Ramos (cell line): ENCODE measurements at regions not wholly inside any gene's neighbourhood (a gene's known extent, or its start where the extent isn't known, plus 50 kb on each side); places are given as distances from the start of the nearest gene placed in this dataset.

Source experiments
- in situ Hi-C: fragments of 300-500 bp; cut with MboI; formaldehyde crosslinking; loops from one replicate; pipeline ENCODE4 v1.14.3; 2022; ENCODE audit warnings: low sequenced_read_pairs; ENCODE audit not compliant: unreplicated experiment

- in situ Hi-C loops = no loop called here
These were observed 345.5 kb upstream of the TRPC7 start for GRCh38 chr5:136710834-136711233.

- in situ Hi-C loops = no loop called here
These were observed 338.4 kb upstream of the TRPC7 start for GRCh38 chr5:136703706-136704105.

DNA sequence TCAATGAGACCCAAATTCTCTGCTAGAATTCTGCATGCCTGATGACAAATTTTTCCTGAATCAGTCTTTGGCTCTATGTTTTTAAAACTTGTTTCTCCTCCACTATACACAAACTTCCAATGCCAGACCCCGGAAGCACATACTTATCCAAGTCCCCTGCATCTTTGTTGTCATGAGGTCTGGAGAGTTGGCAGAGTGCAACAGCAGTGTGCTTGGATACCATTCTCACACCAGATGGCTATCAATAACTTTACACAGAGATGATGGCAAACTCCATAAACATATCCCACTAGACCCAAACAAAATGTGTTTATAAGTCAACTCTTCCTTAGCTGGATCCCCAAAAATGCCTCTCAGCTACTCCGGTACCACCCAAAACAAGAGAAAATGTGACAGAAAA, 337.7 kb upstream of the TRPC7 start:
- in situ Hi-C loops = no loop called here

- in situ Hi-C loops = no loop called here
These were observed 335.8 kb upstream of the TRPC7 start for GRCh38 chr5:136701191-136701590.

- in situ Hi-C loops = no loop called here
These were observed 334.3 kb upstream of the TRPC7 start for GRCh38 chr5:136699651-136700050.

DNA sequence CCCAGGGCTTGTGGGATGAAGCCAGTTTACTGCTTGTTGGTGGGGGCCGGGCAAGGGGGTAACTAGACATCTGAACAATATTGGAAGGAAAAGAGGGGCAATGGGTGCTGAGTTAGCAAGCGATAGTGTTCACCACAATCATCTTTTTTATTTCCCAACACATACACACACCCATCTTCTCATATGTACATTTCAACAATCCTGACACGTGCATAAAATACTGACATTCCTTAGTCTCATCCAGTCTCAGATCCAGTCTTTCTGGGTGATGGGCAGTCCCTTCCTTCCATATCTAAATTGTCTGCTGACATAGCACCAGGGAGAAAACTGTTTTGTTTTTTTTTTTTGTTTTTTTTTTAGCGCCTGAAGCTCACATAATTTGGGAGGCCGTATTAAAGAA, 333.6 kb upstream of the TRPC7 start:
- in situ Hi-C loops = no loop called here

GRCh38 chr5:136694258-136694657, 328.9 kb upstream of the TRPC7 start:
- in situ Hi-C loops = no loop called here

DNA sequence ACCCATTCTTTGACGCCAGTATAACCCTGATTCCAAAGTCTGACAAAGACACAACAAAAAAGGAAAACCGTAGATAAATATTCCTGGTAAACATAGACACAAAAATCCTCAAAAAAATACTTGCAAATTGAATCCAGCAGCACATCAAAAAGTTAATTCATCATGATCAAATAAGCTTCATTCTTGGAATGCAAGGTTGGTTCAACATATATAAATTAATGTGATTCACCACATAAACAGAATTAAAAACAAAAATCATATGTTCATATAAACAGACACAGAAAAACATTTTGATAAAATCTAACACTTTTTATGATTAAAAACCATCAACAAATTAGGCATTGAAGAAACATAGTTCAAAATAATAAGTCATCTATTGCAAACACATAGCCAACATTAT, 324.2 kb upstream of the TRPC7 start:
- in situ Hi-C loops = no loop called here

- in situ Hi-C loops = no loop called here
These were observed 321.0 kb upstream of the TRPC7 start for GRCh38 chr5:136686192-136686872.

GRCh38 chr5:136682986-136683385, 317.6 kb upstream of the TRPC7 start:
- in situ Hi-C loops = no loop called here

DNA sequence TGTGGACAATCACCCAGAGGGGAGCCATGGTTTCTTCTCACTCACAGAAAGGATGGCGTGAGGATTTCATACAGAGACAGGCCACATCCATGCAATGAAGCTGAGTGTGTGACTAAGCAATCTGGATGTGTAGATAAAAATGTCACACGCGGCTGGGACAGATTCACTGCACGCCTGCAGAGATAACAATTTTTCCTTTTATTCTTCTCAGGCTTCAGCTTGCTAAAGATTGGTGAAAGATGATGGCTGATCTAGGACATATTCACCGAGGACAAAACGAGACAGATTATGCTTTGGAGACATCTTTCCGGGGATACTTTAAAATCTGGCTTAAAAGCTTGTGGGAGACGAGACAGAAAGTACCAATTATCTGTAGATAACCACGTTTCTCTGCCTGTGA, 313.9 kb upstream of the TRPC7 start:
- in situ Hi-C loops = no loop called here

GRCh38 chr5:136677217-136677616, 311.9 kb upstream of the TRPC7 start:
- in situ Hi-C loops = no loop called here

DNA sequence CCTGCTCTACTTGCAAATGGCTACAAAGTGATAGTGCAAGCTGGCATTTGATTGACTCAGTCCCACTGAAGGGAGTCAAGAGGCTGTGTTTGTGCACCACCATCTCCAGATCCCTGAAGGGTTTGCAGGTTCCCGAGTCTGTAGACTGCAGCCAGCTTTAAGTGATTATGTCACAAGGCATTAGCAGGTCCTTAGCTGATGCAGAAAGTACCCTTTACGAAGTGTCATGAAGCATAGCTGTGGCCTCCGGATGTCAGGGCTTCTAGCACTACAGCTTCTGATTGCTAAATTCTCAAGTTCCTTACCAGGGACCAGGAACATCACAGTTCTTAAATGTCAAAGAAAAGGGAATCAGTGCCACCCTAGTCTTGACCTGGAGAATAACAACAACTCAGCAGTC, 311.3 kb upstream of the TRPC7 start:
- in situ Hi-C loops = no loop called here

- in situ Hi-C loops = no loop called here
These were observed 310.4 kb upstream of the TRPC7 start for GRCh38 chr5:136675769-136676168.

GRCh38 chr5:136674178-136674577, 308.8 kb upstream of the TRPC7 start:
- in situ Hi-C loops = no loop called here

- in situ Hi-C loops = no loop called here
These were observed 302.4 kb upstream of the TRPC7 start for GRCh38 chr5:136667789-136668188.

- in situ Hi-C loops = no loop called here
These were observed 301.8 kb upstream of the TRPC7 start for GRCh38 chr5:136666970-136667620.

GRCh38 chr5:136665331-136665730, 300.0 kb upstream of the TRPC7 start:
- in situ Hi-C loops = no loop called here

GRCh38 chr5:136661026-136661425, 295.7 kb upstream of the TRPC7 start:
- in situ Hi-C loops = no loop called here

- in situ Hi-C loops = no loop called here
These were observed 291.5 kb upstream of the TRPC7 start for GRCh38 chr5:136656811-136657210.

DNA sequence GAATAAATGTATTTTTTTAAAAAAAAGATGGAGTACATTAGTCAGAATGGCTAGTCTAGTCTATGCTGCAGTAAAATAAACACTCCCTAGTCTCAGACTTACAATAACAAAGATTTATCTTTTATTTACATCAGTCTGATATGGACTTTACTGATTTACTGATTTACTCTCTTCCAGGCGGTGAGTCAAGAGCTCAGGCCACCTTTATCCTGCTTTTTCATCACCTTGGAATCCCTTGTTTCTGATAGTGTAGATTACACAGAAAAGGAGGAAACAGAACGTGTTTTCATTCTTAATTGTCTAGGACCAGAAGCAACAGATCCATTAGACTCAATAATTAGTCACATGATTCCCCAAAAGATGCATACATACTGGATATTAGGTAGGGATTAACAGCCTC, 290.1 kb upstream of the TRPC7 start:
- in situ Hi-C loops = no loop called here

- in situ Hi-C loops = no loop called here
These were observed 281.6 kb upstream of the TRPC7 start for GRCh38 chr5:136646915-136647314.
